Posterior vena cava (tissue), 2 donors: ENCODE measurements at regions not wholly inside any gene's neighbourhood (a gene's known extent, or its start where the extent isn't known, plus 50 kb on each side); places are given as distances from the start of the nearest gene placed in this dataset.

Experiments
- DNase-seq: peaks from one replicate; pipeline ENCODE4 v3.0.0-alpha.2; 2020; ENCODE audit warnings: low spot score
- intact Hi-C, 2 donors: fragments of 100-400 bp; cut with DNase I; formaldehyde crosslinking; loops; one replicate each; pipeline versions ENCODE4 v1.14.1 to v1.14.2; 2022 to 2023
- donor health status: DM: yes; HTN: yes; CAD: no.
- donor health status: DM: yes; HTN: yes; CAD: no.

- no peak for DNase-seq
- intact Hi-C loops = loop anchor here in 1 of 2 donors (10.0 kb wide), 1 partner anchor 830 kb away; no protein-coding TSS in a partner anchor
Observed at GRCh38 chr6:105484238-105485161, 81.6 kb upstream of the PREP start.

- no peak for DNase-seq
- intact Hi-C loops = loop anchor here in 1 of 2 donors (10.0 kb wide), 1 partner anchor 831 kb away; no protein-coding TSS in a partner anchor
Observed at GRCh38 chr6:105483492-105483891, 80.6 kb upstream of the PREP start.

- intact Hi-C loops = loop anchor here in 1 of 2 donors (10.0 kb wide), 1 partner anchor 832 kb away; no protein-coding TSS in a partner anchor
- DNase-seq = no peak
Observed at GRCh38 chr6:105482921-105483320, 80.0 kb upstream of the PREP start.

- no peak for DNase-seq
- intact Hi-C loops = loop anchor here in 1 of 2 donors (10.0 kb wide), 1 partner anchor 832 kb away; no protein-coding TSS in a partner anchor
Observed at GRCh38 chr6:105482227-105482844, 79.5 kb upstream of the PREP start.

DNA sequence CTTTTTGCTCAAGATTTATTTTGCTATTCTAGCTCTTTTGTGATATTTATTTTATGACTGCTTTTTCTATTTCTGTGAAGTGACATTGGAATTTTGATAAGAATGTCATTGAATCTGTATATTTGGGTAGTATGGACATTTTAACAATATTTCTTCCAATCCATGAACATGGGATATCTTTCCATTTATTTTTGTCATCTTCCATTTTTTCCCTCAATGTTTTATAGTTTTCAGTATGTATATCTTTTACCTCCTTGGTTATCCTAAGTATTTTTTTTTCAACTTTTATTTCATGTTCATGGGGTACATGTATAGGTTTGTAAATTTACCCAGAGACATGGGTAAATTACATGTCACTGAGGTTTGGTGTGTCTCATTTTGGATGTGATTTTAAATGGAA, 74.1 kb upstream of the PREP start:
- intact Hi-C loops = no loop called here
- DNase-seq = no peak

DNA sequence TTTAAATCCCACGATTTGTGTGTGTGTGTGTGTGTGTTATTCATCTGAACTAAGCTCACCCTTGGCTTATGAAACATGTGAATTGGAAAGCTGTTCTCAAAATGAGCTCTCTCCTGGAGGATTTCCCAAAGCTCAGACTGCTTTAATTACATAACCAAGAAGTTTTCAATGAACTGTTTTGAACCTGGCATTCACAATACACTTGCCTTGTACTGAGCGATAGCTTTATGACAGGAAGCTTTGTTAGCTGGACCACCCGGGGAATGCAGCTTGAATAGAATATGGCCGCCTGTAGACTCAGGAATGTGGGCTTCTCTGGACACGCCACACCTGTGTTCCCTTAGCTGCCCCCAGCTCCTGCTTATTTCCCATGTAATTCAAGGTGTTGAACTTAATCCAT, 71.4 kb upstream of the PREP start:
- intact Hi-C loops = no loop called here
- no peak for DNase-seq

- intact Hi-C loops = no loop called here
- DNase-seq = no peak
Observed at GRCh38 chr6:105469946-105470345, 67.1 kb upstream of the PREP start.

- intact Hi-C loops = no loop called here
- no peak for DNase-seq
Observed at GRCh38 chr6:105468850-105469249, 66.0 kb upstream of the PREP start.

DNA sequence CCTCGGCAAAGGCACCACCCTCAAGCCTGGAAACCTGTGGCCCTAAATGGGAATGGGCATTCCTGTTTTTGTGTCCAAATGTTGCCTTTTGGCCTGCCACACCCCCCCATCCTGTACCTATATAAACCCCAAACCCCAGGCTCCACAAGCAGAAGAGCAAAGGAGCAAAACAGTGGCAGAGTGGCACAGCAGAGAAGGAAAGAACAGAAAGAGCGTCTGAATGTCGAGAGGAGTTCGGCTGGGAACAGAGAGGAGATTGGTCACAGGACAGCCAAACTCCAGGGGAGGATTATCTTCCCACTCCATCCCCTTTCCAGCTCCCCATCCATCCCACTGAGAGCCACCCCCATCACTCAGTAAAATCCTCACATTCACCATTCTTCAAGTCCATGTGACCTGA, 58.0 kb upstream of the PREP start:
- intact Hi-C loops = no loop called here
- no peak for DNase-seq

DNA sequence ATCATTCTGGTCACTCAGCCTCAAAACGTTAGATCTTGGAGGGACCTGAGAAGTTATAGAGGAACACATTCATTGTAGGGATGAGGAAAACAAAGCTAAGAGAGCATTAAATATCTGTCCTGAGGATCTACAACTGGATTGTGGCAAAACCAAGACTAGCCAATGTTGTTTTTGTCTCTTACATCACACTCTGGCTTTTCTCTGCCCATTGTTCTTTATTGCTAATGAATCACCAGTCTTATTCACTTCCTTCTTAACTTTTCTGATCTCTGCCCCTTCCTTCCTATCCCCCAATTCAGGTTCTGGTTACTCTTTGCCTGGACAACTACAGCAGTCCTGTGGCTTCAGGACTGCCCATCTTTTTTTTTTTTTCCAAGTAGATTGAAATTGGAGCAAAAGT, 57.0 kb upstream of the PREP start:
- intact Hi-C loops = no loop called here
- DNase-seq = no peak

DNA sequence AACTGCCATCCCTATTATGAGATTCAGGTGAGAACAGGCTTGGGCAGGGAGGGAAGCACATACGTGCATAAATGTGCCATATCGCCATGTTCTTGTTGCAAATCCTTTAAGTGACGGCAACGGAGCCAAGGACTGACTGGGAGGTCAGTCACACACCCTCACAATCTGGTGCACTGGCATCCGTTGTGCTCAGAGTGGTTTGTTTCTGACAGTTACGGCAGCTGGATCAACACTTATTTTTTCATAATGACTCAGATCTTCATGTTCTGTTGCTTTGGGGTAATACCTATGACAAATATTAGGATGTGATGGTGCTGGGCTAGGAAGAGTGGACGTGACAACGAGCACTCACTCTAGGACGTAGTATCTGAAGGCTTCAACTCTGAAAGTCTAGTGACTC, 56.2 kb upstream of the PREP start:
- DNase-seq = no peak
- intact Hi-C loops = no loop called here

DNA sequence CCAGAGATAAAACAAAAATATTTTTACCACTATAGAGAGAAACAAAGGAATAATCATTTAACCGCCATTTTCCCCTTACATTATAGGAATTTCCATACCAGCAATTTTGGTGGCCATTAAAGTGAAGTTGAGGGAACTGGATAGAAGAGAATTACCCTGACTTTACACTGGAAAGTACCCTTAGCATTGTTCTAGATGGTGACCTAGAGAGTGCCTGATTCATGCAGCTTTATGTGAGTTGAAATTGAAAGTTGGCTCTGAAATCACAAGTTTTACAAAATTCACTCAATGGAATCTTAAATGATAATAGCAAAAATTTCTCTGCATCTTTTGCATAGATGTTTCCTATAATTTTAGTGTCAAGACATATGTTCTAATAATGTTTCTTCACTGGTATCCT, 55.7 kb upstream of the PREP start:
- no peak for DNase-seq
- intact Hi-C loops = no loop called here

- DNase-seq = no peak
- intact Hi-C loops = no loop called here
Observed at GRCh38 chr6:105458084-105458483, 55.2 kb upstream of the PREP start.

DNA sequence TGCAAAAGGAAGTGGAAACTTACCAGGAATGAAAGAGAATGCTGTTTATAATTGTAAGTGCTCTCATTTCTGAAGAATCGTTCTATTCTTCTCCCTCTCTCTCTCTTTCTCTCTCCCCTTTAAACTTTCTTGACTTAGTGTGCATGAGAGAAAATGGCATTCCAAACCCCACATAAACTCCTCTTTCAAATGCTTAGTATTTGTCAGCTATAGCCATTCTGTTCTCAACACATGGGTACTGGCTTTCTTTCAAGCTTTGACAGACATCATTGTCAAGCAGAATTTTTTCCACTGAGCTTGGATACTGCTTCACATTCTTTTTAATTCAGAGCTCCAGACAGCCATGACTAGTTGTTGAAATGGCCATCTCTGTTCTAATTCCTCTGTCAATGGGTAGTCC, 51.1 kb upstream of the PREP start:
- no peak for DNase-seq
- intact Hi-C loops = no loop called here

GRCh38 chr6:105452924-105453756, 50.3 kb upstream of the PREP start:
- intact Hi-C loops = no loop called here
- DNase-seq = no peak
